DMS153 treated with DMSO at 0.1 percent for 48 hours (cell line): ENCODE measurements at regions not wholly inside any gene's neighbourhood (a gene's known extent, or its start where the extent isn't known, plus 50 kb on each side); places are given as distances from the start of the nearest gene placed in this dataset.
"Not testable (repeated sequence)": the region's sequence is repeated elsewhere in the genome, so short reads cannot be mapped to it uniquely, and the experiment has no call there.

Experiments
- DNase-seq: peaks from one replicate; lab custom pipeline; 2025; ENCODE audit not compliant: unreplicated experiment; lab: John Stamatoyannopoulos, UW

- no peak for DNase-seq
Measured at GRCh38 chr6:8645212-8645611, 209.9 kb upstream of the SLC35B3 start.

DNA sequence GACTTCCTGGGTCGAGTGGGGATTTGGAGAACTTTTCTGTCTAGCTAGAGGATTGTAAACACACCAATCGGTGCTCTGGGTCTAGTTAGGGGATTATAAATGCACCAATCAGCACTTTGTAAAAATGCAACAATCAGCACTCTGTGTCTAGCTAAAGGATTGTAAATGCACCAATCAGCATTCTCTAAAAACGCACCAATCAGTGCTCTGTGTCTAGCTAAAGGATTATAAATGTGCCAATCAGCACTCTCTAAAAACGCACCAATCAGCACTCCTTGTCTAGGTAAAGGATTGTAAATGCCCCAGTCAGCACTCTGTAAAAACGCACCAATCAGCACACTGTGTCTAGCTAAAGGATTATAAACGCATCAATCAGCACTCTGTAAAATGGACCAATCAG lies 209.0 kb upstream of the SLC35B3 start:
- DNase-seq = no peak

DNA sequence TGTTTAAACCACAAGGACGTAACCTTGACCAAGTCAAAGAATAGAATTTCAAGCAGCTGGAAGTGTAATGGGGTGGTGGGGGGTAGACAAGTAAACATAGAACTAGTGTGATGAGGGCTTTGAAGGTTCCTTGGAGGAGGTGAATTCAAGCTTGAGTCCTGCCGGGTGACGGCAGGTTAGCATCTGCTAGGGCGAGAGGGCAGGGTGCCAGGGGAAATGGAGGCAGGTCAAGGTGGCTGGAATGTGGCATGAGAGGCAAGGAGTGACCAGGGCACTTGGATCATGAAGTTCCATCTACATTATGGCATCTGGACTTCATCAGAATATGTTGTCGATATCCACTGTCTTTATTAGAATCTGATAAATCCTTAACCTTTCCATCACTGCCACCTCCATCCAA lies 207.5 kb upstream of the SLC35B3 start:
- no peak for DNase-seq

- no peak for DNase-seq
Measured at GRCh38 chr6:8642131-8642530, 206.8 kb upstream of the SLC35B3 start.

DNA sequence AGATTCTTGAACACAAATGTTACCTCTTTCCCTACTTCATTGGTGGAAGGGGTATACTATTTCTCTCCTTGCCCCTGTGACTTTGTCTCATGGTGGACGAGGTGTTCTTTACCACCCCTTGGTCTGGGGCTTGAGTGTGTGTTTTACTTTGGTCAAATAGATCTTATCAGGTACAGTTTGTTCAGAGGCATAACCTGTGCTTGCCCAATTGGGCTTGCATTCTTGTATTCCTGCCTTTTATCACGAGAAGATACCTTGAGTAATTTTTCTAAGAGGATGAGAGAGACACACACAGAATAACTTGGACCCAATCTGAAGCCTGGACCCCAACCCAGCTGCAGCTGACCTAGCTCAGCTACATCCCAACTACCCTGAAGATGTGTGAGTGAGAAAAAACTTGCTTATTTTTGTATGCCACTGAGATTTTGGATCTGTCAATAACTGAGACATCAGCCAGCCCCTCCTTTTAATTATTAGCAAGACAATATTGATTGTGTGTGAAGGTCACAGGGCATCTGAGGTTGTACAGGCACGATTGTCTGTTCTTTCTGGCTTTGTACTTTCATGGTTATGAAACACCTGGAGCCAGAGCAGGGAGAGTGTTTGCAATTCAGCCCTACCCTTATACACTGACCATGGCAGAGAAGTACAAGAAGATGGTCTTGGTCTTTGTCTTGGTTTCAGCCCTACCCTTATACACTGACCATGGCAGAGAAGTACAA lies 204.7 kb upstream of the SLC35B3 start:
- no peak for DNase-seq

DNA sequence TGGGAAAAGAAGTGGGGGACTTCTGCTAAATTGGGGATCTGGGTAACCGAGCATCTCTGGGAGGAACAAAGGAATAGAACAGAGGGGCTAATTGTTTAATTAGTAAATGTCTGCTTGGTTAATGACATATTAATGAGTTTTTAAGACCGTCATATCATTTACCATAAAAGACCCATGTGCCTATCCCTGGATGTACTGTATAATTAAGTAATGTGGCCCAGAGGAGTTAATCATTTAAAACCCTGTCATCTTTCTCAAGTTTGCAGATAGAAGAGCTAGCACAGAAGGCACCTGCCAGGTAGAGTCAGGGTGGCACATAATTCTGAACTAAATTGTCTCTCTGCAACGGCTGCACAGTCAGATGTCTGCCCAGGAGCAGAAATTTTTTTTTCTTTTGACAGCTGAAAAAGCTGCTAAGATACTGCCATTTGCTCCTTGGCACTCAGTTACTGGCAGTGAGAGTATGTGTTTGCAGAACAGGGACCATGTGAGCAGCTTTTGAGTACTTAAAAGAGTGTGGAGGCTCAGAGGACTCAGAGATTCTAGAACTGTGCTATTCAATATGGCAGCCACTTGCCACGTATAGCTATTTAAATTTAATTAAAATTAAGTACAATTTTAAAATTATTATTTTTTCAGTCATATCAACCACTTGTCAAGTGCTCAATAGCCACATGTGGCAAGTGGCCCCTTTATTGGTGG lies 202.7 kb upstream of the SLC35B3 start:
- DNase-seq = no peak

- no peak for DNase-seq
Measured at GRCh38 chr6:8633762-8634161, 198.4 kb upstream of the SLC35B3 start.

- DNase-seq = no peak
Measured at GRCh38 chr6:8628736-8629135, 193.4 kb upstream of the SLC35B3 start.

DNA sequence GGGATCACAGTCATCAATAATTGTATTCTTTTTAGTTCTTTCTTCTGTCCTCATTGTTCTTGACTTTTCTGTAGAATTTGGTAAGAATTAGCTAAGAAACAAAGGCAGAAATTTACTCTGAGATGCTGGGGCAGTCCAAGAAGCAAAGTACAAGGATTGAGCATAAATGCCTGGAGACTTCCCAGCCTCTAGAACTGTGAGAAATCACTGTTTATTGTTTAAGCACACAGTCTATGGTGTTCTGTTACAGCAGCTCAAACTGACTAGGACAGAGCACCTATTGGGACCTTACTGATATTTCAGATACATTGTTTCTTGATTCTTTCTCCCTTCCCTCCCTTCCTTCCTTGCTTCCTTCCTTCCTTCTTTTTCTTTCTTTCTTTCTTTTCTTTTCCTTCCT lies 192.7 kb upstream of the SLC35B3 start:
- no peak for DNase-seq

GRCh38 chr6:8627085-8627861 lies 191.9 kb upstream of the SLC35B3 start:
- DNase-seq = no peak

DNA sequence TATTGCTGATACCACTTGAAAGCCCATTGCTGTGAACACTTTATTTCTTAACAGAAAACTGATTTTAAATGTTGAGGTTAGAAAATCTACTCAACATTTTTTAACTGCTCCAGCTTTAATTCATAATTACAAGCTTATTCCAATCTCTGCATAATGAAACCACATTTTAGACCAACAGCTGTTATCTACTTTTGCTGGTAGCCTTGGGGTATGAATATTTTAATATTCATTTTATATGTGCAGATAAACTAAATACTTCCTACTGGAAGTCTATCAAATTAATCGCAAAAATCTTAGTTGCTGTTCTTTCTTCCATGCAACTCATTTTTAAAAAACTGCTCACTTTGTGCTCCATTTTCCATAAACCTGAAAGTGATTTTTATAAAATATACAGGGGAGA lies 189.3 kb upstream of the SLC35B3 start:
- DNase-seq = no peak

DNA sequence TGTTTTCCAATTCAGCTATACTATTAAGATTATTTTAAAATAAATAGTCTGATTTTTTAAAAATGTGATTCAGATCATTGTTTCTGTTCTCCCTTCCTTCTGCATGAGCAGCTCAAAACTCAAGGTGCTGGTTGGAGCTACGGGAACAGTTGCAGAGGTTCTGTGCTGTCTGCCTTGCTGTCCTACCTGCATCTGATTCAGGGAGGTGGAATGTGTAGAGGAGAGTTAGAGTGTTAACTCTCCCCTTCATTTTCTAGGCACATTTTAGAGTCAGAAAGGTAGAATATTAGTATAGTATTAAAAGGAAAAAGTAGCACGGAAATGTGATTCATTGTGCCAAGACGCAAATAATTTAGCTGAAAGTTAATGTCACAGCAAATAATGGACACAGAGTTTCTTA lies 188.1 kb upstream of the SLC35B3 start:
- no peak for DNase-seq

DNA sequence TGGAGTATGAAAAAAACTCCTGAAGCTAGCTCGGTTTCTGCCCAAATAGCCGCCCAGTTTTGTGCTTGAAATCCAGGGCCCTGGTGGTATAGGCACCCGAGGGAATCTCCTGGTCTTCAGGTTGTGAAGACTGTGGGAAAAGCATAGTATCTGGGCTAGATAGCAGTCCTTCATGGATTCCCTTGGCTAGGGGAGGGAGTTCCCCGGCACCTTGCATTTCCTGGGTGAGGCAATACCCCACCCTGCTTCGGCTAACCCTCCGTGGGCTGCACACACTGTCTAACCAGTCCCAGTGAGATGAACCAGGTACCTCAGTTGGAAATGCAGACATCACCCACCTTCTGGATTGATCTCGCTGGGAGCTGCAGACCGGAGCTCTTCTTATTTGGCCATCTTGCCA lies 184.5 kb upstream of the SLC35B3 start:
- no peak for DNase-seq

GRCh38 chr6:8619408-8619807 lies 184.1 kb upstream of the SLC35B3 start:
- DNase-seq = not testable (repeated sequence)

- no peak for DNase-seq
Measured at GRCh38 chr6:8608737-8609136, 173.4 kb upstream of the SLC35B3 start.

GRCh38 chr6:8589941-8590729 lies 154.8 kb upstream of the SLC35B3 start:
- DNase-seq = no peak

GRCh38 chr6:8588176-8588575 lies 152.8 kb upstream of the SLC35B3 start:
- no peak for DNase-seq

DNA sequence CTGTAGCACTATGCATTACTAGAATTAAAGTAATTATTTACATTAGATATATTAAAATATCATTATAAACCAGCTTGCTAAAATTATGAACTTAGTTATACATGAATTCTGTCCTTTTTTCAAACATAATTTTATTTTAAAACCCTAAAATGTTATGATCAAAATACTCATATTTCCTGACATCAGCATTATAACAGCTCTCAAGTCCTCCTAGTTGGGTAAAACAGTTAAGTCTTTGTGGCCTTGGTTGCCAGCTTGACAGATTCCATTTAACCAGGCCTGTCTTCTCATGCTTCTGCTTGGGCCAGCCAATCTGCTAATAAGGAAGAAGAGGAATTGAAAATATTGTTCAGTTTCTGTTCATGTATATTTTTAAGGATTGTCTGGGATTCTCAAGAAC lies 147.9 kb upstream of the SLC35B3 start:
- no peak for DNase-seq

- DNase-seq = no peak
Measured at GRCh38 chr6:8579372-8579771, 144.0 kb upstream of the SLC35B3 start.

- no peak for DNase-seq
Measured at GRCh38 chr6:8578006-8578405, 142.7 kb upstream of the SLC35B3 start.

GRCh38 chr6:8574749-8575468 lies 139.6 kb upstream of the SLC35B3 start:
- DNase-seq = no peak
